ENCODE measurements at regions not wholly inside any gene's neighbourhood (a gene's known extent, or its start where the extent isn't known, plus 50 kb on each side); places are given as distances from the start of the nearest gene placed in this dataset.
A peak's percentile ranks its signal among the peaks of the same experiment; 100 is the strongest.

DNA sequence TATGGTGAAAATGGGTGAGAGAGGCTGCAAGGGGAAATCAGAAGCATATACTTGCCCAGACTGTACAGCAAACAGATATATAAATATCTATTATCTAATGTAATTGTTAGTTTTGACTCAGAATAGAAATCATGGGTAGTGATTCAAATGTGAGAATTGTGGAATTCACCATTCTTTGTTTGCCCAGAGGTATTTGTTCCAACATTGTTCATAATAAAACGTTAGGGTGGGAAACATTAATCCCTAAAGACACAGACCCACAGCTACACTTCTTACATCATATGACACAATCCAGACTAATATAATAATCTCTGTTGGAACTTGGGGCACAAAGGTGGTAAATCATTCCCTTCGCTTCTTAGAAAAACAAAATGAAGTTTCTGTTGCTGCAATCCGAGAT, 646.5 kb upstream of the SLITRK6 start (continued):
- TF ChIP-seq CBX8 (IDR thresholded peaks at IDR 0.05) (no peak), MAFK (IDR thresholded peaks at IDR 0.05; ENCODE audit: partially characterized antibody) (no peak), JUNB (IDR thresholded peaks at IDR 0.05) (peak; percentile 56), CBX2 (IDR thresholded peaks at IDR 0.05; ENCODE audit: borderline replicate concordance, low read depth) (no peak), MYC (IDR thresholded peaks at IDR 0.05; ENCODE audit: borderline replicate concordance, low read length) (no peak), TFCP2L1 (CRISPR knock-in tag; IDR thresholded peaks at IDR 0.05) (no peak), CEBPB (IDR thresholded peaks at IDR 0.05) (peak in 1 of 2 experiments; percentile 51; a peak in 1 of 4 replicates), RNF2 (IDR thresholded peaks at IDR 0.05; ENCODE audit: borderline replicate concordance, low read depth) (no peak), FOSL2 (IDR thresholded peaks at IDR 0.05) (0 out of 2 replicates have a peak, but pooled peaks have one; percentile 27), FOSL2 (CRISPR knock-in tag; IDR thresholded peaks at IDR 0.05) (peak; percentile 50), POLR2AphosphoS2 (conservative IDR thresholded peaks at IDR 0.05; ENCODE audit: low read length) (no peak), EP300 (IDR thresholded peaks at IDR 0.05) (0 out of 5 replicates have a peak, but pooled peaks of 1 of the 2 experiments have one; percentile 38), RCOR1 (IDR thresholded peaks at IDR 0.05; ENCODE audit: low read depth, low read length) (no peak), GATA3 (IDR thresholded peaks at IDR 0.05; ENCODE audit: borderline replicate concordance) (peak; percentile 41), ZFP36 (IDR thresholded peaks at IDR 0.05; ENCODE audit: borderline replicate concordance, partially characterized antibody) (no peak), JUN (IDR thresholded peaks at IDR 0.05) (0 out of 5 replicates have a peak, but pooled peaks of 1 of the 2 experiments have one; percentile 14), ZSCAN20 (CRISPR knock-in tag; IDR thresholded peaks at IDR 0.05) (no peak), NFE2L2 (conservative IDR thresholded peaks at IDR 0.05; ENCODE audit: low read length) (no peak)
- TF ChIP-seq, protein P1, sequence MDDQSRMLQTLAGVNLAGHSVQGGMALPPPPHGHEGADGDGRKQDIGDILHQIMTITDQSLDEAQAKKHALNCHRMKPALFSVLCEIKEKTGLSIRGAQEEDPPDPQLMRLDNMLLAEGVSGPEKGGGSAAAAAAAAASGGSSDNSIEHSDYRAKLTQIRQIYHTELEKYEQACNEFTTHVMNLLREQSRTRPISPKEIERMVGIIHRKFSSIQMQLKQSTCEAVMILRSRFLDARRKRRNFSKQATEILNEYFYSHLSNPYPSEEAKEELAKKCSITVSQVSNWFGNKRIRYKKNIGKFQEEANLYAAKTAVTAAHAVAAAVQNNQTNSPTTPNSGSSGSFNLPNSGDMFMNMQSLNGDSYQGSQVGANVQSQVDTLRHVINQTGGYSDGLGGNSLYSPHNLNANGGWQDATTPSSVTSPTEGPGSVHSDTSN (IDR thresholded peaks at IDR 0.05): no peak

DNA sequence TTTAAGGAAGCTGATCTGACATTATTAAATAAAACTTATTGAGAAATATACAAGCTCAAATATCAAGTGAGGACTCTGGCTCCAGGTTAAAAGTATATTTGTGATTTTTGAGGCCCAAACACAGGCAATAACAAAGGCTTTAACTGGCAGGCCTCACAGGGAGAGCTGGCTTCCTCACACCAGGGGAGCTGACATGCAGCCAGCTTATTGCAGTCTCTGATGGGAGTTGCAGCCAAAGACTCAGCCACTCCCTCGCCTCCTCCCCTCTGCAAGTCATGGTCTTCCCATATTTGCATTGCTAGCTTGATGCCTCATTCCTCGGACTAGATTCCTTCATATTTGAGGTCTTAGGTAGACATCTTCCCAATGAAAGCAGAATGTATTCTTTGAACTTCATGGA, 647.1 kb upstream of the SLITRK6 start:
- WGBS (ENCODE audit: missing lambda C conversion rate): 14% methylated on average over 2 of the region's 2 CpGs
- H3K4me3 ChIP-seq: no peak overlapping the region
- H3K4me1 ChIP-seq: peaks cover 13% of the 10 kb centered on the region
- ATAC-seq (peak; percentile 97 to 99), FAIRE-seq (no peak), DNase-seq (ENCODE audit: low read depth in 1 of 2, low spot score in 1 of 2) (peak; percentile 2 to 87)
- POLR2A ChIA-PET: no interaction called here
- no peaks in the 10 kb centered on the region for H3K9me3 ChIP-seq
- peak overlapping the region; percentile 73 for H3K4me2 ChIP-seq
- no peak for TF ChIP-seq EHMT2 (IDR thresholded peaks at IDR 0.05; ENCODE audit: low read depth)
- TF ChIP-seq ZC3H11A (IDR thresholded peaks at IDR 0.05): no peak
- TF ChIP-seq, protein P2, sequence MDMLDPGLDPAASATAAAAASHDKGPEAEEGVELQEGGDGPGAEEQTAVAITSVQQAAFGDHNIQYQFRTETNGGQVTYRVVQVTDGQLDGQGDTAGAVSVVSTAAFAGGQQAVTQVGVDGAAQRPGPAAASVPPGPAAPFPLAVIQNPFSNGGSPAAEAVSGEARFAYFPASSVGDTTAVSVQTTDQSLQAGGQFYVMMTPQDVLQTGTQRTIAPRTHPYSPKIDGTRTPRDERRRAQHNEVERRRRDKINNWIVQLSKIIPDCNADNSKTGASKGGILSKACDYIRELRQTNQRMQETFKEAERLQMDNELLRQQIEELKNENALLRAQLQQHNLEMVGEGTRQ (IDR thresholded peaks at IDR 0.05): no peak
- peak in 1 of 2 experiments; percentile 7; a peak in 1 of 5 replicates for TF ChIP-seq JUN (IDR thresholded peaks at IDR 0.05)
- no peak for TF ChIP-seq KDM1A (IDR thresholded peaks at IDR 0.05; ENCODE audit: low read depth)
- H3K27ac ChIP-seq: peak overlapping the region; percentile 63 to 66; a peak in 4 of 6 replicates
- CTCF ChIA-PET: no interaction called here

DNA sequence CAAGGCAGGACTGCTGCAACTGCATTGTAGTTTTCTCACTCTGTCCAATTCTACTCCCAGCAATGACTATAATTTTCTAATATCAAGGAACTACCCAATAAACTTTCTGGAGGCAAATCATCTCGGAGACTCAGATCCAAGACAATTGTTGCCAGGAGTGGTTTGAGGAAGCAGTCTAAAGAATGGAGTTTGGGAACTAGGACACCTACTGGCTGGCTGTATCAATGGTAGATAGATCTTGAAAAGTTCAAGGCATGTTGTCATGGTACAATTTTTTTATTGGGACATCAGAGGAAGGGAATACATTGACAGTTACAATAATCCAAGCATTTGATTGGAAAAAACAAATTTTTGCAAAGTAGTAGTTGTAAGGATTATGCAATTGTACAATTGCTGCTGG, 648.3 kb upstream of the SLITRK6 start:
- POLR2A ChIA-PET: no interaction called here
- DNase-seq (ENCODE audit: low read depth in 1 of 2, low spot score in 1 of 2) (no peak), FAIRE-seq (no peak)

More for the DNA sequence above, 648.3 kb upstream of the SLITRK6 start:
- Histone ChIP-seq H3K27ac (peak overlapping the region in 1 of 2 experiments; percentile 53; a peak in 1 of 6 replicates), H3K4me2 (no peak overlapping the region), H3K4me1 (peaks cover 13% of the 10 kb centered on the region), H3K4me3 (no peak overlapping the region), H3K9me3 (no peaks in the 10 kb centered on the region)
- ATAC-seq: no peak
- TF ChIP-seq ZSCAN20 (CRISPR knock-in tag; IDR thresholded peaks at IDR 0.05) (no peak), POLR2A (IDR thresholded peaks at IDR 0.05; ENCODE audit: low read length) (no peak)
- TF ChIP-seq, protein P3, sequence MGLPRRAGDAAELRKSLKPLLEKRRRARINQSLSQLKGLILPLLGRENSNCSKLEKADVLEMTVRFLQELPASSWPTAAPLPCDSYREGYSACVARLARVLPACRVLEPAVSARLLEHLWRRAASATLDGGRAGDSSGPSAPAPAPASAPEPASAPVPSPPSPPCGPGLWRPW (IDR thresholded peaks at IDR 0.05): no peak
- CTCF ChIA-PET: no interaction called here
- 83% methylated on average over 1 of the region's 1 CpG for WGBS (ENCODE audit: missing lambda C conversion rate)
